HG02763 (cell line): ENCODE measurements at regions not wholly inside any gene's neighbourhood (a gene's known extent, or its start where the extent isn't known, plus 50 kb on each side); places are given as distances from the start of the nearest gene placed in this dataset.
"Not testable (repeated sequence)": the region's sequence is repeated elsewhere in the genome, so short reads cannot be mapped to it uniquely, and the experiment has no call there.

Experiments
- ATAC-seq: cut with Tn5 transposase; IDR thresholded peaks from one replicate; pipeline ENCODE4 v1.9.1; 2021; ENCODE audit warnings: mild to moderate bottlenecking, moderate library complexity; ENCODE audit not compliant: unreplicated experiment

DNA sequence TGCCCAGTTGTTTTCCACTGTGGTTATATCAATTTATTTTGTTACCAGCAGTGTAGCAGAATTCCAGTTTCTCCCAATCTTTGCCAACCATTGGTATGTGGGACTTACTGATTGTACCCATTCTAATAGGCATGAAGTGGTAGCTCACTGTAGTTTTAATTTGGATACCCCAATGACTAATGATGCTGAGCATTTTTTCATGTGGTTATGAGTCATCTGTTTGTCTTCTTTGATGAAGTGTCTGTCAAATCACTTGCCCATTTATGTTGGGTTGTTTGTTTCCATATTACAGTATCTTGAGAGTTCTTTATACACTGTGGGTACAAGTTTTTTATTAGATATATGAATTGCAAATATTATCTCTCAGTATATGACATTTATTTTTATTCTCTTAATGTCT lies 644.3 kb downstream of the NR2F2 start:
- ATAC-seq, result no peak

DNA sequence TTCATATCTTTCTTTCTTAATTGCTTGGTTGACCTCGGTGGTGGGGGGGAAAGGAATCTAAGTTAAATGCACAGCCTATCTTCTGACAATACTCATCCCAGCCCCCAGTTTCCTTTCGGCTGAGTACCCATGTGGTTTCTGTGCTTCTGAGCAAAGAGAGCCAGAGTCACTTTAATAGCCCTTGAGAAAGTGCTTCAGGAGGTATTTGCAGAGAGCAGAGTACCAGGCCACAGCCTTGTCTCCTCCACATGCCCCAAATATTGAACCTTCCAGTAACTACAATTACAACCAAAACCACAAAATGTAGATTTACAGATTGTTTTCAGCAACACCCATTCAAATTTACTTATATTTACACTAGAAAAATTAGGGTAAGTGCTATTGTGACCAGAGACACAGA lies 647.4 kb downstream of the NR2F2 start:
- ATAC-seq, result no peak

DNA sequence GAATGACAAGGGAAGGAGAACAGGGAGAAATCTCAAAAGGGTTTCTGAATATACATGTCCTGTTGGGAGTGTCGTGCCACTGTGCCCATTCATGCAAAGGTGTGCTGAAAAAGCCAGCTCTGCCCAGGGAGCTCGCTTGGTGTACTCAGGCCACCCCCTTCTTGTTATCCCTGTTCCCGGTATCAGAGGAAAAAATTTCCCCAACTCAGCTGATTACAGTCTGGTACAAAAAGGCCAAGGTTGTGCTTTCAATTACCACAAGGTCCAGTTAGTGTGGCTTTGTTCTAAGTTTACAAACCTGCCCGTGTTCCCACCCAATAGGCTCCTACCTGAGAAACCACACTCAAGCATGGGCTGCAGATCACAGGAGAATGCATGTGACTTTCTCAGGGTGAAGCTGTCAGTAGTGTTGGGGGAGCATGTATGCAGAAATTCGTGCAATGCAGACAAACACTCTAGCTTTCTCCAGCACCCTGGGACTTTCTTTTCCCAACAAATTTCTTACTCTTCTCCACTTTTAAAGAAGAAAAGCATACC lies 648.5 kb downstream of the NR2F2 start:
- no peak for ATAC-seq

DNA sequence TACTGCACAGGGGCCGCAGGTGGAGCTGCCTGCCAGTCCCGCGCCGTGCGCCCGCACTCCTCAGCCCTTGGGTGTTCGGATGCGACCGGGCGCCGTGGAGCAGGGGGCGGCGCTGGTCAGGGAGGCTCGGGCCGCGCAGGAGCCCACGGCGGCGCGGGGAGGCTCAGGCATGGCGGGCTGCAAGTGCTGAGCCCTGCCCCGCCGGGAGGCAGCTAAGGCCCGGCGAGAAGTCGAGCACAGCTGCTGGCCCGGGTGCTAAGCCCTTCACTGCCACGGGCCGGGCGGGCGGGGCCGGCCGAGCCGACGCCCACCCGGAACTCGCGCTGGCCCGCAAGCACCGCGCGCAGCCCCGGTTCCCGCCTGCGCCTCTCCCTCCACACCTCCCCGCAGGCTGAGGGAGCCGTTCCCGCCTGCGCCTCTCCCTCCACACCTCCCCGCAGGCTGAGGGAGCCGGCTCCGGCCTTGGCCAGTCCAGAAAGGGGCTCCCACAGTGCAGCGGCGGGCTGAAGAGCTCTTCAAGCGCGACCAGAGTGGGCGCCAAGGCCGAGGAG lies 653.7 kb downstream of the NR2F2 start:
- not testable (repeated sequence) for ATAC-seq

DNA sequence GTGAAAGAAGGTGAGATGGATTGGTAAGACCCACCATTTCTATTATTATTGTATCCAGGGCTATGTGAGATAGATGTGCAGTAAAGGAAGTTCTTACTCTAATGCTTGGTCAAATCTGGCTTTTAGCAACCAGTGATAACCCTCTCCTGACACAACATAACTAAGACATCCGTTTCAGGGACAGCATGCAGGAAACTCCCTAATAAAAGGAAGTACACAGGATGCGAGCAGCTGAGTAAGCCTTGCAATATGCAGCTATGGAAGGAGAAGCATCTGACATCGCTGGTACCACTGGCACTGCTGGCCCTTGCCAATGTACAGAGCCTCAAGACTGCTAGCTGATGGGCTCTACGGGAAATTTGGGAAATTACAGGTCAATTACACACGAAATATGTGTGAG lies 662.3 kb downstream of the NR2F2 start:
- ATAC-seq, result no peak

DNA sequence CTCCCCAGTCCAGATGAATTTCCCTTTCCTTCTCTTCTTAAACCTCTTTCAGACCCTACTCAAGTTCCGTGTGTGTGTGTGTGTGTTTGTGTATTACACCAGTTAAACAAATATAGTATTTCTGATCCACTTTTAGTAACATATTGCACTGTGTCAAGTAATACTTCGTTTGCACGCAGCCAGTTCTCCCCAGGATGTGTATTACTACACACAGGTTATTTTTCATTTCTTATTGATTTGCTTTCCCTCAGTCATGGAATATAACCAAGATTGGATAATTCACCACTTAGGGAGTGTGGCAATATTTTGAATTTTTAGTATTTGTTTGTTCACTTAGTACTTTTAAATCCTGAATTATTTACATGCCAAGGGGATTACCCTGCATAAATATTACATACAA lies 667.0 kb downstream of the NR2F2 start:
- ATAC-seq, result no peak

DNA sequence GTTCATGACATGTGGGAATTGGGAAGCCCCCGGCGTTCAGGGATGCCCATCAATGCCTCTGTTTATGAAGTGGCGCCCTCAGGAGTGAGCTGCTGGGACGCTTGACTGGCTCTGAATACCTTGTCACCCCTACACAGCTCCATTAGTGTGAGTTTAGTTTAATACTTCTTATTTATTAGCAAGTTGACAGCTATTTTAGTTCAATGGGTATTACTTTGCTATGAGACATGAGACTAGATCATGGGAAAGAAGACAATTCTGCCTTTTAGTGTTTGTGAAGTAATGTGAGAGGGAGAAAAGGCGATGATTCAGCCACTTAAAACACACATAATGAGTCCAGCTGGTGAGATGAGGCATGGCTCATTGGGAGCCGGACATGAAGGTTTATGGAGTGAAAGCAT lies 678.5 kb downstream of the NR2F2 start:
- ATAC-seq, result no peak

DNA sequence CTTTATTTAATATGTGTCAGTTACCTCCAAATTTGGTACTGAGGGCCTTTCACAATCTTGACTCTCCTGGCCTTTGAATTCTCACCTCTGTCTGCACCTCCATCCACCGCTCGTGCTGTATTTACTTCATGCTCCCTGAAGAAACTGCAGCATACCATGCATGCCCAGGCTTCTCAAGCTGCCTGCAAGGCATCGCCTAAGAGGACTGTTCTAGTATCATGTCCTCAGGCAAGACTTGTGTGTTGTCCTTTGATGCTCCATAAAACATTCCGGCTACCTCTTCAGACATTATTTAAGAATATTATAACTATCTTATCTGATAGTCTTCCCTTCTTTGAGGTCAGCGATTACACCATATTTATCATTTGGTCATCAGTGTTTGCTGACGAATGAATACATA lies 682.5 kb downstream of the NR2F2 start:
- no peak for ATAC-seq

DNA sequence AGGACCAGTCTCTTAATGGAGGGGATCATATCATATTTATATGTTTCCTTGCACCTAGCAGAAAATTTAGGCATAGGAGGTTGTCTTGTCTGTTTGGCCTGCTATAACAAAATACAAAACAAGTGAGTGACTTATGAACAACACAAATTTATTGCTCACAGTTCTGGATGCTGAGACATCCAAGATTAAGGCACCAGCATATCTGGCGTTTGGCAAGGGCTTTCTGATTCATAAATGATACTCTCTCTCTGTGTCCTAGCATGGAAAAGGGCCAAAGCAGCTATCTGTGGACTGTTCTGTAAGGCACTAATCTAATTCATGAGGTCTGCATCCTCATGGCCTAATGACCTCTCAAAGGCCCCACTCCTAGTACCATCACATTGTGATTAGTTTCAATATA lies 683.0 kb downstream of the NR2F2 start:
- ATAC-seq, result no peak

DNA sequence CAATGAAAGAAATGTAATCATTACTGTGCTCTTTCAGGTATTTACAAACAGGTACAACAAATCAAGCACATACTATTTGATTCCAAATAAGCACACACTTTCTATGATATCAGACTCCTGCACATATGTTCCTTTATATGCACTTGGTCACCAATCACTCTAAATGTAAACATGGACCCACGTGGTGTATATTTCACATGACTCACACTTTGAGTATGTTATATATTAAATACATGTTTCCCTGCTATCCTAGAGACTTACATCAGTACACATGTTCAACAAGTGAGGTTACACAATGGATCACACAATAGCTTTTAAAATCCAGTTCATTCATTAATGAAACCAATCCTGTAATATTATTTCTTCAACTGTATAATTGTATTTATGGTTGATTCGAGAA lies 683.5 kb downstream of the NR2F2 start:
- no peak for ATAC-seq

DNA sequence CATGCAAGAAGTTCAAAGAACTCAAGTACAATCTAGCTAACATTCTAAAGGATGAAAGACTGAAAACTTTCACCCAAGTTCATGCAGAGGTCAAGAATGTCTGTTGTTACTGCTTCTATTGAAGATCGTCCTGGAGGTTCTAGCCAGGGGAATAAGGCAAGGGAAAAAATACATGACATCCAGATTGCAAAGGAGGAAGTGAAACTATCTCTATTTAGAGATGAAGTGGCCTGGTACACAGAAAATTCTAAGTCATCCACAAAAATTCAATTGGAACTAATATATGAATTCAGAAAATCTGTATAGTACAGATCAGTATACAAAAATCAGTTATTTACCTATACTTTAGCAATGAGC lies 693.0 kb downstream of the NR2F2 start:
- no peak for ATAC-seq

DNA sequence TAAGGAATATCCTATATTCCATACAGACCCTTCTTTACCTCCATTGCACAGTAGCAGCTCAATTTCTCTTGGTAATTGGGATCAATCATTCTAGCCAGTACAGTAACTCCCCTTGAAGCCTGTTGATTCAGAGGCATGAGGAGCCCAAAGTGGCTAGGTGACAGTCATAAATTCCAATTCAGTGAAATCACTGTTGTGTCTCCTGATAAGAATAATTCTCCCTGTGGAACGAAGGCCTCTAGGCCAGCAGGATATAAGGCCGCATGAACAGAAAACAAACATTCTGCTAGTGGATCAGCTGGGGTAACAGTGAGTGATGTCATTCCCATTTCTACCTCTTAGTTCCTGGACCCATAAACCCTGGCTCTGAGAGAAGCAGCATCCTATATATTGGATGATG lies 696.3 kb downstream of the NR2F2 start:
- no peak for ATAC-seq

DNA sequence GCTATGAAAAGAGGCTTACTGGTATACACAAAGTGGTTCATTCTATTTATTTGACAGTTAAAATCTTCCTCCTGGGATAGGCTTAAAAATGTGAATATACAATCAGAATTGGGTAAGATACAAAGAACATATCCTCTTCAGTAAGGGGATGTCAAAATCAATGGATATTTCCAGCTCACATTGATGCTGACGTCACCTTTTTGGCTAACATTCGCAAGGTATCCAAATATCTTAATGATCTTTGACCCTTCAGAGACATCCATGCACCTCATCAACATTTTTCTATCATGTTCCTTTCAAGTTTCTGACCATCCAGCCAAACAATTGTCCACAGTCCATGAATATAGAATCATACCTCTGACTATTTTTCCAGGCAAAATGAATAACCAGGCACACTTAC lies 697.3 kb downstream of the NR2F2 start:
- no peak for ATAC-seq

DNA sequence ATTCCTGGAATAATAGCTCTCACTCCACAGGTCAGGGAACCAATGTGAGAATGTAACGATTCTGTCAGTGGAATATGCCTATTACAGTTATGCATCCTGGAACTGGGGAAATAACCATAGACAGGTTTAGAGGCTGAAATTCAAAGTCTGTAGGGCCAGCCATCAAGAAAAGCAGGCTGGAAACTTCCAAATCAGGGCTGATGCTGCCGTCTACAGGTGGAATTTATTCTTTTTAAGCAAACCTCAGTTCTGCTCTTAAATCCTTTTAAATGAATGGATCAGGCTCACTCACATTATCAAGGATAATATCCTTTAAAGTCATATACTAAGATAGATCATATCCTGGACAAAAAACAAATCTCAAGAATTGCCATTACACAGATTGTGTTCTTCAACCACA lies 699.8 kb downstream of the NR2F2 start:
- ATAC-seq, result no peak

DNA sequence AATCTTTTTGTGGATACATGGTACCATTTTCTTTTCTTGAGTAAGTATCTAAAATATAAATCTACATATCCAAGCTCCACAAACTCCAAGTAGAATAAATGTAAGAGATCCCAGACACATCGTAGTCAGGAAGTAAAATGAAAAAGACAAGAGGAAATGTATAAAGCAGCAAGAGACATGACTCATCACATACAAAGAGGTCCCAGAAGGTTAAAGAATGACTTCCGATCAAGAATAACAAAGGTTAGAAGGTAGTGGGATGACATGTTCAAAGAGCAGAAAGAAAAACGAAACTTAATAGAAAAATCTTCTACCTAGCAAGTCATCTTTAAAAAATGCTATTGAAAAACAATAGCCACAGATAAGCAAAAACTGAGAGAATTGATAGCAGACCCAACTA lies 705.8 kb downstream of the NR2F2 start:
- ATAC-seq, result no peak

DNA sequence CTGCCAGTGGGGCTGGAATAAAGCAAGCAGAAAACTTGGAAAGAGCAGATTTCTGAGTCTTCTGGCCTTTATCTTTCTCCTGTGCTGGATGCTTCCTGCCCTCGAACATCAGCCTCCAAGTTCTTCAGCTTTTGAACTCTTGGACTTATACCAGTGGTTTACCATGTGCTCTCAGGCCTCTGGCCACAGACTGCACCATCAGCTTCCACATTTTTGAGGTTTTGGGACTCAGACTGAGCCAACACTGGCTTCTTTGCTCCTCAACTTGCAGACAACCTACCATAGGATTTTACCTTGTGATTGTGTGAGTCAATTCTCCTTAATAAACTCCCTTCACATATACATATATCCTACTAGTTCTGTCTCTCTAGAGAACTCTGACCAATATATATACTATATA lies 706.6 kb downstream of the NR2F2 start:
- ATAC-seq, result no peak

DNA sequence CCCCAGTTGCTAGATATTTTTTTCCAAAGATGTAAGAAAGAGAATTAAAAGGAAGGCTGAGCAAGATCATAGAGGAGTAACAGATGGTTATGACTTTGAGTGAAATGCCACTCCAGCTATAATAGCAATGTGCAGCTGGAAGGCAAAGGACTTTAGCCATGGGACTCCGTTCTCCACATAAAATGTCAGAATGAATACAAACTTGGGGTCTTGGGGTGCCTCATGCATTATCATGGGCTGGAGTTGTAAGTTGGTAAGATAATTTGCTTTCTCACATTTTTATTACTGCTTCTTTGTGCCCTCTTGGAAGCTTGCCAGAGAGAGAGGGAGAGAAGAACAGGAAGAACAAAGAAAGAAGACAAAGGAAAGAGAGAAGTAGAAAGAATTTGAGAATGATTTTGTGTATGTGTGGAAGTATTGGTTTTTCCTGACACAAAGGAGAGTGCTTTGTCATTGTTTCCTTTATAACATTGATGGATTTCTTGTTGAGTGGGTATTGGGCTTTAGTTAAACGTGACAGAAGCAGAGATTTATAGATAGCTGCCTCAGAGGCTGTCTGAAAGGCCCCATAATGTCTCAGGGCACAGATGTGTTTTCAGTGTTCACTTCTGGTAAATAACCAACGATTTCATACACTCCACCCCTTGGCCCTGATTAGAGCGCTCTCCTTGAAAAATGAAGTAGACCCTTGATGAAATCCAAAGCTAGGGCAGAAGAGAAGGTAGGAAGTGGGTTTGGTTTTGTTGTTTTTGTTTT lies 715.3 kb downstream of the NR2F2 start:
- ATAC-seq, result no peak

DNA sequence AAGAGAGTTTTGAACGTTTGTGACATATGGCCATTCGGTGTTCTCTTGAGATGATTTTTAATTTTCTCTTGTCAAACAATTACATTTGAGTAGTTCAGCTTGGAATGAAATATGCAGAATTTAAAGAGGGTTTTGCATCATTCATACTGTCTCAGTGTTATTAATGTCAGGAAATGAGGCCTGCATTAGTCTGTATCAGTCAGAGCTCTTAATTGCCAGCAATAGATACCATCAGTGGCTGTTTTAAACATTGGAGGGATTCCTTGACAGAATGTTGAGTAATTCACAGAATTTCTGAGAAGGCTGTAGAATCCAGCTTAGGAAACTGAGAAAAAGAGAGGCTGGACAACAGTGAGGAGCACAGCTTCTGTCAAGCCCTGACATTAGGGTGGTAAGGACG lies 722.0 kb downstream of the NR2F2 start:
- no peak for ATAC-seq

DNA sequence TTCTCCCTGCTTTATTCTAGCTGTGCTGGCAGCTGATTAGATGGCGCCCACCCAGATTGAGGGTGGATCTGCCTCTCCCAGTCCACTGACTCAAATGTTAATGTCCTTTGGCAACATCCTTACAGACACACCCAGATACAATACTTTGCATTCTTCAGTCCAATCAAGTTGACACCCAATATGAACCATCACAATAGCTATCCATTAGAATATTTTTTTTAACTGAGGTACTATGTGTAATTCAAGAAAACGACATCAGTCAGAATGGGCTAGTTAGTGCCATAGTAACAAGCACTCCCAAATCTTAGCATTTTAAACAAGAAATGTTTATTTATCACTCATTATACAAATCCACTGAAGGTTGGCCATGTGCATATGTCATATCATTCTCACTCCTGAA lies 723.1 kb downstream of the NR2F2 start:
- ATAC-seq, result no peak

DNA sequence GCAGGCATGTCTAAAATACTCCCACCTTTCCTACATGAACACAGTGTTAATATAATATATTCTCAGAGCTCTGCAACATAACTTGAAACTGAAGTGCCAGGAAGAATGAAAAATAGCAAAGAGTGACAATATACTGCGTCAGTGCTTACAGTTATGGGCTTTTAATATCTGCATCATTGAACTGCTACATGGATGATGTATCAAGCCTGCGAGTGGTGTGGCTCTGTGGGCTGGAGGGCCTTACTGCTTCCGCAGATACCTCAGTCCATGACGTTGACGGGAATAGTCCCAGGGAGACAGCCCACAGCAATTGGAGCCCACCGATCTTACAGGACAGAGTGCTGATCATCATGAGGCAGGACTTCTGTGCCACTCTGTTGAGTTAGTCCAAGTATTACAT lies 727.0 kb downstream of the NR2F2 start:
- ATAC-seq, result no peak

DNA sequence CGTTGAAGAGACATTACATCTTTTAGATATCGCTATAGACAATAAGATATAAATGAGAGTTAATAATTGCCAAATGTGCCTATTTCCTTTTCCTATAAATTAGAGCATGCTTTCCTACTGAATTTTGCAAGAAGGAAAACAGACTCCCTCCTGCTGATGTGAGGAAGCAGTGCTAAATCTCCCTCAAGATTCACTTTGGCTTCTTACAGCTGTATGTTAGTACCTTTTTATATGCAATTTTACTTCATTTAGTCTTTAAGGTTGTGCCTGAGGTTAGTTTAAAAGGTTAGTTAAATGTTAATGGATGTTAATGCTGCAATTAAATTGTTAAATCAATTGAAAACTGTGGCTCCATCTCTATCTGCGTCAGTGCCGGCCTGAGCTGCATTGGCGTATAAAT lies 728.8 kb downstream of the NR2F2 start:
- ATAC-seq, result no peak

DNA sequence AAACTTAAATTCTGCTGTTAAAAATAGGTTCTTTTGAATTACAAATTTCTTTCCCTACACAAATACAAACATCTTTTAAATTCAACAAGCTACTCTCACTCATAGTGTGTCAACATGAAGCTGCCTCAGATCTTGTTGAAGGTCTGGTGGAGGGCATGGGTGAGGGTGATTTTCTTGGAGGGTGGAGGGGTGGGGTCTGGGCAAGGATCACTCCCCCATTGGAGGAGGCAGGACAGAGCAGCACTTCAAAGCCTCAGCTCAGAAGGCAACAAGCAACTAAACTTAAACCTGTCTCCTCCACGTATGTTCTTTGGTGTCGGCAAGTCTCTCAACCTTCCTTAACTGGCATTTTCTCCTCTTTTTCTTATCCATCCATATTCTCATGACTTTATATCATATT lies 730.9 kb downstream of the NR2F2 start:
- no peak for ATAC-seq

DNA sequence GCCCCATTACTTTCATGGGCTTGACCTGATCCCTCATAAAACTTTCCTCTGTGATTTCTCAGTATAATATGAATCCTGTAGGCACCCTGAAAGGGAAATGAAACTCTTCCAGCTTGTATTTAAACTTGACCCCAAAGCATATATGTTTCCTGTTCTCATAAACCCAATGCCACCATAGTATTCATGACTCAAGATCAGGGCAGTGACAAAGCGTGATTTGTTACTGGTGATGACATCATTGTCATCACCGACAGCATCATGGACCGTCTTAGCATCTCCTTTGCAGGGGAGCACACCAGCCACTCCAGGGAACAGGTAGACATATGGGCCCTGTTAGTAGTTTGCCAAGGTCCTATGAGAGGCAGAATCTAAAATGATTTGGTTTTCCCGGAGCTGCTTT lies 741.2 kb downstream of the NR2F2 start:
- no peak for ATAC-seq
